Uterus (tissue), 3 donors: ENCODE measurements at regions not wholly inside any gene's neighbourhood (a gene's known extent, or its start where the extent isn't known, plus 50 kb on each side); places are given as distances from the start of the nearest gene placed in this dataset.
"Not testable (repeated sequence)": the region's sequence is repeated elsewhere in the genome, so short reads cannot be mapped to it uniquely, and the experiment has no call there.

ENCODE experiments used
- DNase-seq, 2 donors: peaks; one replicate each; pipeline ENCODE4 v3.0.0-alpha.2; 2019 to 2020
- H3K27ac ChIP-seq, 2 donors: fragments of 200-600 bp; sonication (generic); 1 replicate in 1 of 2; 2 replicates in 1 of 2; pipeline ENCODE4 v1.5.1; 2016 to 2018
- H3K27me3 ChIP-seq, 2 donors: fragments of 200-600 bp; sonication (generic); one replicate each; pipeline ENCODE4 v1.5.1; 2018 to 2019; ENCODE audit warnings: control low read depth in 1 of 2
- H3K36me3 ChIP-seq, 2 donors: fragments of 200-600 bp; sonication (generic); one replicate each; pipeline ENCODE4 v1.5.1; 2019; ENCODE audit warnings: control low read depth in 1 of 2
- H3K4me1 ChIP-seq, 2 donors: fragments of 200-600 bp; sonication (generic); one replicate each; pipeline ENCODE4 v1.5.1; 2018 to 2019; ENCODE audit warnings: control low read depth in 1 of 2
- H3K4me3 ChIP-seq, 2 donors: fragments of 200-600 bp; sonication (generic); 1 replicate in 1 of 2; 2 replicates in 1 of 2; pipeline ENCODE4 v1.5.1; 2018 to 2019; ENCODE audit warnings: mild to moderate bottlenecking in 1 of 2
- H3K9me3 ChIP-seq, 2 donors: fragments of 200-600 bp; sonication (generic); one replicate each; pipeline ENCODE4 v1.5.1; 2019; ENCODE audit warnings: control low read depth in 1 of 2
- POLR2A ChIP-seq, 2 donors: fragments of 450-650 bp; IDR thresholded peaks; one replicate each; pipeline ENCODE4 v1.6.1; 2016; ENCODE audit warnings: antibody characterized with exemption in 2 of 2, mild to moderate bottlenecking in 1 of 2, moderate library complexity in 1 of 2
- intact Hi-C: fragments of 100-400 bp; cut with DNase I; formaldehyde crosslinking; loops from one replicate; pipeline ENCODE4 v1.15.1; 2023; ENCODE audit warnings: low total_unique reads
- TF ChIP-seq, protein P1 (sequence below), 4 experiments: fragments of 200-600 bp in 2 of 4; fragments of 450-650 bp in 2 of 4; sonication (generic) in 2 of 4; IDR thresholded peaks; one replicate each; pipeline ENCODE4 v1.5.1; 2016 to 2019; ENCODE audit warnings: antibody characterized with exemption in 4 of 4, mild to moderate bottlenecking in 2 of 4, moderate library complexity in 1 of 4
- donor health status: DM: yes; HTN: yes; CAD: no.

DNA sequence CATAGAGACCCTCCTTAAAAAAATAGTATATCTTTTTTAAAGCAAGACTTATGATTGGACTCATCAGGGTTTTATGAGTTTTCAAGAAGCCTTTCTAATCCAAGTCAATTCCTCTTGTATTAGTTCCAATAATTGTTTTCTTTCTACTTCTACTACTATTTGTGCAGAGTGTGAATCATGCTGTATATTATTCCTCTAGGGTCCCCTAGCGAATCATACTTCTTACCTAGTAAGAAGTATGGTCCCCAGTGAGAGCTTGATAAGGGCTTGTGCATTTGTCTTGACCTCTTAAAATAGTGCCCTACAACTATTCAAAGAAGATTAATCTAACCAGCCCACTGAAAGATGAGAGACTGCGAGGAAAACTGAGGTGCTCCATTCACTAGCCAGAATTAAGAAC lies 715.7 kb upstream of the ZP4 start:
- Histone ChIP-seq H3K27ac (no peak overlapping the region), H3K9me3 (no peaks in the 10 kb centered on the region), H3K36me3 (no peaks in the 10 kb centered on the region), H3K27me3 (no peaks in the 10 kb centered on the region), H3K4me3 (no peak overlapping the region), H3K4me1 (no peaks in the 10 kb centered on the region)
- TF ChIP-seq POLR2A (IDR thresholded peaks at IDR 0.05), result no peak
- TF ChIP-seq, protein P1, sequence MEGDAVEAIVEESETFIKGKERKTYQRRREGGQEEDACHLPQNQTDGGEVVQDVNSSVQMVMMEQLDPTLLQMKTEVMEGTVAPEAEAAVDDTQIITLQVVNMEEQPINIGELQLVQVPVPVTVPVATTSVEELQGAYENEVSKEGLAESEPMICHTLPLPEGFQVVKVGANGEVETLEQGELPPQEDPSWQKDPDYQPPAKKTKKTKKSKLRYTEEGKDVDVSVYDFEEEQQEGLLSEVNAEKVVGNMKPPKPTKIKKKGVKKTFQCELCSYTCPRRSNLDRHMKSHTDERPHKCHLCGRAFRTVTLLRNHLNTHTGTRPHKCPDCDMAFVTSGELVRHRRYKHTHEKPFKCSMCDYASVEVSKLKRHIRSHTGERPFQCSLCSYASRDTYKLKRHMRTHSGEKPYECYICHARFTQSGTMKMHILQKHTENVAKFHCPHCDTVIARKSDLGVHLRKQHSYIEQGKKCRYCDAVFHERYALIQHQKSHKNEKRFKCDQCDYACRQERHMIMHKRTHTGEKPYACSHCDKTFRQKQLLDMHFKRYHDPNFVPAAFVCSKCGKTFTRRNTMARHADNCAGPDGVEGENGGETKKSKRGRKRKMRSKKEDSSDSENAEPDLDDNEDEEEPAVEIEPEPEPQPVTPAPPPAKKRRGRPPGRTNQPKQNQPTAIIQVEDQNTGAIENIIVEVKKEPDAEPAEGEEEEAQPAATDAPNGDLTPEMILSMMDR (IDR thresholded peaks at IDR 0.05), result no peak
- intact Hi-C loops, result no loop called here
- DNase-seq, result no peak

DNA sequence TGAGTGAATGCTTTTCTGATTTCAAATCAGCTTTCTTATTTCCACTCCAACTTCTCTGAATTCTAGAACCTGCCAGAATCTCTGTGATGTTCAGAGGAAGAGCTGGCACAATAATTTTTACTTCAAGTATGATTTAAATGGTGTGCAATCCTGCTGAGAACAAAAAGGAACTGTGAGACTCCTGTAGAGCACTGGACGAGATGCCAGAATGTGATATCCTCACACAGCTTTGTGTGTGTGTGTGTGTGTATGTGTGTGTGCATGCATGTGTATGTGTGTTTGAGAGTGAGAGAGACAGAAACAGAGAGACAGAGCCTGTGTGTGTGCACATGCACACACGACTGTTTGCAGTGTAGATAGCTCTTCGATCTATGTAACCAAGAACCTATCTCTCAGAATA lies 713.6 kb upstream of the ZP4 start:
- TF ChIP-seq, protein P1 (IDR thresholded peaks at IDR 0.05), result no peak
- no peak for TF ChIP-seq POLR2A (IDR thresholded peaks at IDR 0.05)
- no peak overlapping the region for H3K4me3 ChIP-seq
- intact Hi-C loops, result no loop called here
- no peaks in the 10 kb centered on the region for H3K4me1 ChIP-seq
- DNase-seq, result no peak
- H3K27ac ChIP-seq, result no peak overlapping the region
- H3K36me3 ChIP-seq, result no peaks in the 10 kb centered on the region
- H3K9me3 ChIP-seq, result no peaks in the 10 kb centered on the region
- no peaks in the 10 kb centered on the region for H3K27me3 ChIP-seq

DNA sequence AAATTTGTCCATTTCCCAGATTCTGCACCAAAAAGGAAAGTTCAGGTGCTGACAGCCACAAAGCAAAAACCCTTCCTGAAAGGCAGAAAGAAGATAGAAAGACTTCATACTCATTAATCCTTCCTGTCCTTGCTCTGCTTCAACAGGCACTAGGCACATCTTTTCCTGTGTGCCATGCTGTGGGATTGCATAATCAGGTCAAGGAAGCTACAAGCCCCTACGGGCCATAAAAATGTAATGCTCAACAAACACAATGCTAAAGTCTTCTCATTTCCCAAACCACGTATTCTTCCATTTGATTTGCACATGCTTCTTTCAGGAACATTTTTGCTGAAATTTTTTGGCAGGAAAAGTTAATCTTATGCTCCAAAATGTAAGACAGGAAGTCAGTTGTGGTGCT lies 710.9 kb upstream of the ZP4 start:
- H3K4me3 ChIP-seq, H3K27me3 ChIP-seq, intact Hi-C loops, H3K9me3 ChIP-seq, DNase-seq, H3K4me1 ChIP-seq, H3K36me3 ChIP-seq, H3K27ac ChIP-seq: not testable (repeated sequence)

DNA sequence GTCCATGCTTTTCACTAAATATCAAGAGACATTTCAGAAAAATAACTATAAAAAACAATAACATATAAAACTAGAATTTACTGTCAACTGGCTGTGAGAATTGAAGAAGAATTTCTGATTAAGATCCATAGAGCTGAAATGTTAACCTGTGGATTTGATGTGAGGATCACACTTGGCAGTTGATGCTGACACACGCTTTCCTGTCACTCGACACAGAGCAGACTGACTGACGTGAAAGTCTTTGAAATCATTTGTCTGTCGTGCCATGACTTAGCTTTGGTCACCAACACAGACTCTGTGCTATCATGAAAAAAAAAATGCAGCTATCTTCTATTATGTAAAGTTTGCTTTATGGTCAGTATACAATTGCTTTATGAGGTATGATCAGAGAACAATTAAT lies 706.0 kb upstream of the ZP4 start:
- H3K36me3 ChIP-seq, result no peaks in the 10 kb centered on the region
- H3K27me3 ChIP-seq, result no peaks in the 10 kb centered on the region
- no peak overlapping the region for H3K27ac ChIP-seq
- TF ChIP-seq POLR2A (IDR thresholded peaks at IDR 0.05), result no peak
- TF ChIP-seq, protein P1 (IDR thresholded peaks at IDR 0.05), result no peak
- intact Hi-C loops, result no loop called here
- no peaks in the 10 kb centered on the region for H3K4me1 ChIP-seq
- no peak overlapping the region for H3K4me3 ChIP-seq
- DNase-seq, result no peak
- H3K9me3 ChIP-seq, result no peaks in the 10 kb centered on the region

DNA sequence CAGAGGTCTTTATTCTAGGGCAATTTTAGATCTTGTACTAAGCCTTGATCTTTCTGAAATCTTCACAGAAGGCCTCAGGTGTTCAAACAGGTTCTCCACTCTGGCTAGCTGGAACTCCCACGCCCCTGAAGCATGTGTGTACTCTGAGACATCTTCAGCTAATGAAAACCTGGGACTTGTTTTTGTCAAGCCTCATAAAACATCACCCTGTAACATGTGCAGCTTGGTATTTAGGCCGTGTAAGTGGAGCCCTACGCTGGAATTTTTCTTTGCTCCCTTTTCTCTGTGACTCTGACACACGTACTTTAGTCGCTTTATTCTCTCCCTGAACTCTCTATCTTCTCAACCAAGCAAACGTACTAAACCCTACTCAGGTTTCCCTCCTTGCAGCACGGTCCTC lies 701.9 kb upstream of the ZP4 start:
- Histone ChIP-seq H3K36me3 (no peaks in the 10 kb centered on the region), H3K9me3 (no peaks in the 10 kb centered on the region), H3K27me3 (no peaks in the 10 kb centered on the region), H3K4me3 (no peak overlapping the region), H3K27ac (no peak overlapping the region), H3K4me1 (no peaks in the 10 kb centered on the region)
- DNase-seq, result no peak
- TF ChIP-seq, protein P1 (IDR thresholded peaks at IDR 0.05), result no peak
- no peak for TF ChIP-seq POLR2A (IDR thresholded peaks at IDR 0.05)
- intact Hi-C loops, result no loop called here

DNA sequence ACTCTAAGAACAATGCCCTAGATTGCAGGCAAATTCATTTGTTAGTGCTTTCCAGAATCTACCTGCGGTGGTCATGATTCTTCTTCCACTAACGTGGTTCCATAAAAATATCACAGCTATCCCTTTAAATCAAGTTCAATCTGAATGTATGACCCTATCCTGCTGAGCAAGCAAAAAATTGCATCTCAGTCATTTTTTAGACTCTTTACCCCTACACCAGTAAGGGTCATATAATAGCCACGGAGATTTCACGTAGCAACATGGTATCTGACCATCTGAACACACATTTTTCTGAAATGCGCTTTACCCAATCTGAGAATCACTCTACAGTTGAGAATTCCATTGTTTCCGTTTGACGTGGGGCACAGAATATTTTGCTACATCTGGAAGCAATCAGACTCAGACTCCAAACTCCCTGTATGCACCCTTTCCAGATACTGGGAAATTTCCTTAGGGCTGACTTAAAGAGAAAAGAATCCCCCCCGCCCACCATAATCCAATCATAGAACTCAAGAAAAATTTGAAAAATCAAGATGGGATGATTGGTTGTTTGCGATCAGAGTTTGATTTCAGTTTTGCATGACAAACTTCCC lies 699.2 kb upstream of the ZP4 start:
- H3K4me1 ChIP-seq, result no peaks in the 10 kb centered on the region
- no peak for TF ChIP-seq POLR2A (IDR thresholded peaks at IDR 0.05)
- TF ChIP-seq, protein P1 (IDR thresholded peaks at IDR 0.05), result no peak
- H3K9me3 ChIP-seq, result no peaks in the 10 kb centered on the region
- no peak for DNase-seq
- H3K36me3 ChIP-seq, result no peaks in the 10 kb centered on the region
- no peaks in the 10 kb centered on the region for H3K27me3 ChIP-seq
- no peak overlapping the region for H3K4me3 ChIP-seq
- H3K27ac ChIP-seq, result no peak overlapping the region
- intact Hi-C loops, result no loop called here
